HUES6 (cell line): ENCODE measurements at regions not wholly inside any gene's neighbourhood (a gene's known extent, or its start where the extent isn't known, plus 50 kb on each side); places are given as distances from the start of the nearest gene placed in this dataset.
"Not testable (repeated sequence)": the region's sequence is repeated elsewhere in the genome, so short reads cannot be mapped to it uniquely, and the experiment has no call there.

Experiments used
- H3K27ac ChIP-seq: 2 replicates; pipeline ENCODE4 v1.7.0; 2013; ENCODE audit warnings: low read depth, mild to moderate bottlenecking, low read length, inconsistent platforms
- H3K27me3 ChIP-seq: 2 replicates; pipeline ENCODE4 v1.6.1; 2013; ENCODE audit warnings: low read length; ENCODE audit not compliant: control insufficient read depth, insufficient read depth
- H3K36me3 ChIP-seq: 2 replicates; pipeline ENCODE4 v1.6.1; 2013; ENCODE audit warnings: low read length; ENCODE audit not compliant: control insufficient read depth, insufficient read depth
- H3K4me1 ChIP-seq: 2 replicates; pipeline ENCODE4 v1.6.1; 2013; ENCODE audit warnings: low read length; ENCODE audit not compliant: control insufficient read depth, insufficient read depth
- H3K4me3 ChIP-seq: 2 replicates; pipeline ENCODE4 v1.5.1; 2013; ENCODE audit warnings: low read depth, low read length
- H3K9ac ChIP-seq: one replicate; pipeline ENCODE4 v1.6.1; 2013; ENCODE audit warnings: mild to moderate bottlenecking, low read length
- H3K9me3 ChIP-seq: 2 replicates; pipeline ENCODE4 v1.6.1; 2013; ENCODE audit warnings: low read depth, low read length; ENCODE audit not compliant: control insufficient read depth, insufficient read depth

DNA sequence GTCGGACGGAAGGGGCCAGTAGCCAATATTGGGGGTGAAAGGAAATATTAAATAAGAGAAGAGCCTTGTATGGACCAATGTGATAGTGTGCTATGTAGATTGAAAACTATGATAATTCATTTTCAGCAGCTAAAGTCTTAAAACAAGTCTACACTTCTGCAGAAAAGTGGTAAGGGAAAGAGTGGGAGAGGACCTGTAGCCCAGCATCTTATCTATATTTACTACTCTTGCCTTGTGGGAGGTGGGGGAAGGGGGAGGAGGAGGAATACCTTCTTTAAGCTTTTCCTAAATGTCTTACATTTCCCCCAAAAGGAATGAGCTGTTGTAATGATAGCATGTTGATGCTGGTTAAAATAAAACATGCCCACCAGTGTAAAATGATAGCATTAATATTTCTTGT is 220.0 kb upstream of the SPRY1 start:
- no peak overlapping the region for H3K27ac ChIP-seq
- H3K9me3 ChIP-seq: no peaks in the 10 kb centered on the region
- H3K9ac ChIP-seq: no peak overlapping the region
- no peaks in the 10 kb centered on the region for H3K27me3 ChIP-seq
- H3K4me1 ChIP-seq: no peaks in the 10 kb centered on the region
- no peak overlapping the region for H3K4me3 ChIP-seq
- no peaks in the 10 kb centered on the region for H3K36me3 ChIP-seq

DNA sequence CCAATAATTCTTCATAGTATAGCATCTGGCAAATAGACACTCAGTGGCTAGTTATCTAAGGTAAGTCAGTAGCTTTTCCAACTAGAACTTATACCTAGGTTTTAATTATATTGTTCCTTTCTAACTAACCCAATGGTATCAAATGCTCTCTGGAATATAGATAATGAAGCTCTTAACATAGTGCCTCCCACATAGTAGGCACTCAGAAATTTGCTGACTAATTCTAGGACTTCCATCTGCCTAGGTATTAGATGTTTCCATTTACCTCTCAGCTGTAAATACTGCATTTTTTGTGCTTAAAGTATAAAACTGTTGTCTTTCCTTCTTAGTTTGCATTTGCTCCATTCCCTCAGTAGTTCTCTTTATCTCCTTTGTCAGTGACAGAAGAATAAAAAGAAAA is 214.3 kb upstream of the SPRY1 start:
- Histone ChIP-seq H3K27me3 (no peaks in the 10 kb centered on the region), H3K4me1 (peaks cover 4% of the 10 kb centered on the region; the same call in 1 of the 2 replicates), H3K4me3 (no peak overlapping the region), H3K9me3 (no peaks in the 10 kb centered on the region), H3K36me3 (no peaks in the 10 kb centered on the region), H3K27ac (no peak overlapping the region), H3K9ac (no peak overlapping the region)

- no peaks in the 10 kb centered on the region for H3K36me3 ChIP-seq
- no peak overlapping the region for H3K9ac ChIP-seq
- H3K4me3 ChIP-seq: no peak overlapping the region
- no peaks in the 10 kb centered on the region for H3K9me3 ChIP-seq
- peaks cover 4% of the 10 kb centered on the region; the same call in 1 of the 2 replicates for H3K4me1 ChIP-seq
- no peak overlapping the region for H3K27ac ChIP-seq
- H3K27me3 ChIP-seq: no peaks in the 10 kb centered on the region
These were observed 213.3 kb upstream of the SPRY1 start for GRCh38 chr4:123183308-123183707.

GRCh38 chr4:123183754-123184153 is 212.8 kb upstream of the SPRY1 start:
- not testable (repeated sequence) for H3K9me3 ChIP-seq, H3K4me3 ChIP-seq, H3K36me3 ChIP-seq, H3K9ac ChIP-seq, H3K27ac ChIP-seq, H3K4me1 ChIP-seq, H3K27me3 ChIP-seq

- Histone ChIP-seq H3K27me3 (no peaks in the 10 kb centered on the region), H3K4me1 (peaks cover 4% of the 10 kb centered on the region; the same call in 1 of the 2 replicates), H3K27ac (no peak overlapping the region), H3K9me3 (no peaks in the 10 kb centered on the region), H3K36me3 (no peaks in the 10 kb centered on the region), H3K9ac (no peak overlapping the region), H3K4me3 (no peak overlapping the region)
These were observed 209.9 kb upstream of the SPRY1 start for GRCh38 chr4:123186731-123187130.

DNA sequence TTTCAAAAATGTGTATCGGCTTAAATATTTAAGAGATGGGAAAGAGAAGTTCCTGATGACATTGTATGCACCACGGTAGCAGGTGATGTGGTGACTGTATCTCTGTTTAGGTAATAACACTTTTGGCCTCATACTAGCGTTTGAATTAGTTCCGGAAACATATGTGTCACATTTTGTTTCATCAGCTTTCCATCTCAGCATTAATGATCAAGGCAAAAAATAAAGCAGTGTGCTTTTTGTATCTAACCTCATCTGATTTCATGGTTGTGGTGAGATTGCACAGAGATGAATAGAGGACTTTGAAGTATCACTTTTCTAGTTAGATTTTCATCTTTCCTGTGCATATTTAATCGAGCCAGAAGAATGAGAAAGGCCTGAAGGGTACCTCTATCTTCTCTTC is 206.4 kb upstream of the SPRY1 start:
- Histone ChIP-seq H3K9me3 (no peaks in the 10 kb centered on the region), H3K4me3 (no peak overlapping the region), H3K9ac (no peak overlapping the region), H3K36me3 (no peaks in the 10 kb centered on the region), H3K27me3 (no peaks in the 10 kb centered on the region), H3K4me1 (peaks cover 4% of the 10 kb centered on the region; the same call in 1 of the 2 replicates), H3K27ac (no peak overlapping the region)

DNA sequence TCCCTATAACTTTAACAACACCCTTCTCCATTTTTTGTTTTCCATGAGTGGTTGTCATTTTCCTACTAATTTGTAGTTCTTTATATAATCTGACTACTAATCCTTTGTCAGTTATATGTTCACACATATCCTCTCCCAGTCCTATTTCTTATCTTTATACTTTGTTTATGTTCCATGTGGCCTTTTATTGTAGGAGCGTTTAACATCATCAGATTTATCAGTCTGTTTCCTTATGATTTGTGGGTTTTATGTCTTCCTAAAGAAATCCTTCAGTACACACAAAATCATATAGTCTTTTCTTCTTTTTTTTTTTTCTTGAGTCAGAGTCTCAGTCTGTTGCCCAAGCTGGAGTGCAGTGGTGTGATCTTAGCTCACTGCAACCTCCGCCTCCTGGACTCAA is 204.9 kb upstream of the SPRY1 start:
- no peak overlapping the region for H3K9ac ChIP-seq
- H3K27me3 ChIP-seq: no peaks in the 10 kb centered on the region
- H3K27ac ChIP-seq: no peak overlapping the region
- H3K36me3 ChIP-seq: no peaks in the 10 kb centered on the region
- H3K4me1 ChIP-seq: peaks cover 2% of the 10 kb centered on the region; the same call in 1 of the 2 replicates
- no peaks in the 10 kb centered on the region for H3K9me3 ChIP-seq
- no peak overlapping the region for H3K4me3 ChIP-seq

DNA sequence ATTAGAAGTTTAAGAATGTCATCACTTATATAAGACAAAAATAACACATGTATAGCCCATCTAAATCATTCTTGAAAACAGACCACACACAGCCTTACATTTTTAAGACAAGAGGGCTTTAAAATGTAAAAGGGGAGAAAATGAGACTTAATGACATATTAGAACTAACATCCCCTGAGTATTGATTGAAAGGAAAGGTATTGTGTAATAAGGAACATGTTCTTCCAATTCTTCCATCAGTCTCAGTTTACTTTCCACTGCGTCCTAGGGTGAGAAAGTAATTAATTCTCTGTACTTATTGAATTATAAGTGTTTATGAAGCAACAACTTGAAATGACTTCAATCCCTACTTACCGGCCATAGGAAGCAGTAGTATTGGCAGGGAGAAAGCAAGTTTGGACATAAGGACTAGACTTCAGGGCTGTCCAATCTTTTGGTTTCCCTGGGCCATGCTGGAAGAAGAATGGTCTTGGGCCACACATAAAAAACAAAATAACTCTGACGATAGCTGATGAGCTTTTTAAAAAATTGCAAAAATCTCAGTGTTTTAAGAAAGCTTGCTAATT is 202.7 kb upstream of the SPRY1 start:
- Histone ChIP-seq H3K9me3 (no peaks in the 10 kb centered on the region), H3K4me1 (no peaks in the 10 kb centered on the region), H3K27me3 (no peaks in the 10 kb centered on the region), H3K9ac (no peak overlapping the region), H3K27ac (no peak overlapping the region), H3K4me3 (no peak overlapping the region), H3K36me3 (no peaks in the 10 kb centered on the region)

DNA sequence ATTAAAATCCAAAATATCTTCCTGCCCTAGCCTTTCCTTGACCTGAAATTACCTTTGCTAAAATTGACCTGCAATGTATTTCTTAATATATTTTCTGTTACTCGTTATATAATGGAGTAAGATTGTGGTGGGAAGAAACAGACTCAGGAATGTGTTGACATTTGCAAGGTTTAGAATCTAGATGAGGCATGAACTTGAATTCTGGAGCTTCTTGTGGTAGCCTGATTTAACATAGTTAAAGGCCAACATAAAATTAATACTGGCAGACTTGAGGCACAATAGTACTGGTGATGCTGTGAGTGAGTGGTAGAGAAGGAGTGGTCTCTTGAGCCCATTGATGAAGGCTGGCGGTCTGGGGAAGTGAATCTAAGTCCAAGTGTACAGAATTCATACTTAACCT is 197.9 kb upstream of the SPRY1 start:
- no peak overlapping the region for H3K27ac ChIP-seq
- H3K9ac ChIP-seq: no peak overlapping the region
- H3K4me3 ChIP-seq: no peak overlapping the region
- H3K27me3 ChIP-seq: no peaks in the 10 kb centered on the region
- no peaks in the 10 kb centered on the region for H3K9me3 ChIP-seq
- H3K4me1 ChIP-seq: no peaks in the 10 kb centered on the region
- no peaks in the 10 kb centered on the region for H3K36me3 ChIP-seq

DNA sequence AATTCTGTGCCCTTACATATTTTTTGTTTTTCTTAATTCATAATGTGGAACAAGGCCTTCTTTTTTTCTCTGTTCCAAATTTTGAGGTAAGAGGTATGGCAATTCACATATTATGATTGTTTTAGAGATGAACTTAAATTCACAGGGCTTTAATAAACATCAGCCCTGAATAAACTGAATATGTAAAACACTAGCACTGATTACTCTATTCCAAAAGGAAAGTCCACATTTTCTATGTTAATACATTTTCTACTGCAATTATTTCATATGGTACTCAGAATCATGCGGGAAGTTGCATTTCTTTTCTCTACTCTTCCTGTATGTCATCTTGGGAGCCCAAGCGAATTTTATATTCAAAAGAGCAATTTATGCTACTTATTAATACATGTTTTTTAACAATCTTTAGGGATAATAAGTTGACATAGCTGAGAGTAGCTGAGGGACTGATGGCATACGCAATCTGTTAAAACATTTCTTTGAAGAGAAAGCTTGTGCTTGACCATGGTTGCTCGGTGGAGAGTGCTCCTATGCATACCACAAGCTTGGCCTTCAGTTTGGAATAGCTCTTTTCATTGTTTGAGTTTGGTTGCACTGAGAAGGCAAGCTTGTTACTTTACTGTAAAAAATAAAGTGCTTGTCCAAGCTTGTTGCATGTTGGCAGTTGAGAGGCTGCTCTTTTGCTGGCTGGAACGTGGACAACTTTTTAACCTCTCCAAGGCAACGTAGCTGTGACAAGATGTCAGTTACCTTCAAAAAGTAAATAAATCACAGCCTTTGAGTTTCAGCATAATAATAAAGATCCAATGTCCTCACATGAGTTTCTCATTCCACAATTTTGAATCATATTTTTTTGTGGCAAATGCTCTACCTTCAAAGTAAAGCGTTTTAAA is 196.3 kb upstream of the SPRY1 start:
- Histone ChIP-seq H3K4me1 (no peaks in the 10 kb centered on the region), H3K9ac (no peak overlapping the region), H3K4me3 (no peak overlapping the region), H3K36me3 (no peaks in the 10 kb centered on the region), H3K27ac (peak overlapping the region; percentile 34; the same call in 1 of the 2 replicates), H3K9me3 (no peaks in the 10 kb centered on the region), H3K27me3 (no peaks in the 10 kb centered on the region)

- no peaks in the 10 kb centered on the region for H3K36me3 ChIP-seq
- no peak overlapping the region for H3K4me3 ChIP-seq
- H3K9ac ChIP-seq: no peak overlapping the region
- no peaks in the 10 kb centered on the region for H3K9me3 ChIP-seq
- no peaks in the 10 kb centered on the region for H3K27me3 ChIP-seq
- no peak overlapping the region for H3K27ac ChIP-seq
- no peaks in the 10 kb centered on the region for H3K4me1 ChIP-seq
These were observed 191.9 kb upstream of the SPRY1 start for GRCh38 chr4:123204737-123205136.
